ENCODE measurements at regions not wholly inside any gene's neighbourhood (a gene's known extent, or its start where the extent isn't known, plus 50 kb on each side); places are given as distances from the start of the nearest gene placed in this dataset.

GRCh38 chr3:25960776-25961175 lies 170.9 kb downstream of the OXSM start:
- H3K4me3 ChIP-seq (replicated peaks; ENCODE audit: low read depth, low read length) = no peak overlapping the region
- TF ChIP-seq, protein P1, sequence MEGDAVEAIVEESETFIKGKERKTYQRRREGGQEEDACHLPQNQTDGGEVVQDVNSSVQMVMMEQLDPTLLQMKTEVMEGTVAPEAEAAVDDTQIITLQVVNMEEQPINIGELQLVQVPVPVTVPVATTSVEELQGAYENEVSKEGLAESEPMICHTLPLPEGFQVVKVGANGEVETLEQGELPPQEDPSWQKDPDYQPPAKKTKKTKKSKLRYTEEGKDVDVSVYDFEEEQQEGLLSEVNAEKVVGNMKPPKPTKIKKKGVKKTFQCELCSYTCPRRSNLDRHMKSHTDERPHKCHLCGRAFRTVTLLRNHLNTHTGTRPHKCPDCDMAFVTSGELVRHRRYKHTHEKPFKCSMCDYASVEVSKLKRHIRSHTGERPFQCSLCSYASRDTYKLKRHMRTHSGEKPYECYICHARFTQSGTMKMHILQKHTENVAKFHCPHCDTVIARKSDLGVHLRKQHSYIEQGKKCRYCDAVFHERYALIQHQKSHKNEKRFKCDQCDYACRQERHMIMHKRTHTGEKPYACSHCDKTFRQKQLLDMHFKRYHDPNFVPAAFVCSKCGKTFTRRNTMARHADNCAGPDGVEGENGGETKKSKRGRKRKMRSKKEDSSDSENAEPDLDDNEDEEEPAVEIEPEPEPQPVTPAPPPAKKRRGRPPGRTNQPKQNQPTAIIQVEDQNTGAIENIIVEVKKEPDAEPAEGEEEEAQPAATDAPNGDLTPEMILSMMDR (IDR thresholded peaks at IDR 0.05; ENCODE audit: low read length, missing control alignments) = no peak
- no peak for DNase-seq (ENCODE audit: low read depth)

- TF ChIP-seq, protein P1 (IDR thresholded peaks at IDR 0.05; ENCODE audit: low read length, missing control alignments) = no peak
Measured at GRCh38 chr3:25962255-25962654, 172.4 kb downstream of the OXSM start.

GRCh38 chr3:25964141-25964540 lies 174.3 kb downstream of the OXSM start:
- TF ChIP-seq, protein P1 (IDR thresholded peaks at IDR 0.05; ENCODE audit: low read length, missing control alignments) = no peak
- no peak overlapping the region for H3K4me3 ChIP-seq (replicated peaks; ENCODE audit: low read depth, low read length)
- no peak for DNase-seq (ENCODE audit: low read depth)

More at GRCh38 chr3:25962255-25962654, 172.4 kb downstream of the OXSM start:
- no peak for DNase-seq (ENCODE audit: low read depth)
- H3K4me3 ChIP-seq (replicated peaks; ENCODE audit: low read depth, low read length) = no peak overlapping the region

- TF ChIP-seq, protein P1 (IDR thresholded peaks at IDR 0.05; ENCODE audit: low read length, missing control alignments) = no peak
- H3K4me3 ChIP-seq (replicated peaks; ENCODE audit: low read depth, low read length) = no peak overlapping the region
Measured at GRCh38 chr3:25967385-25967784, 177.5 kb downstream of the OXSM start.

DNA sequence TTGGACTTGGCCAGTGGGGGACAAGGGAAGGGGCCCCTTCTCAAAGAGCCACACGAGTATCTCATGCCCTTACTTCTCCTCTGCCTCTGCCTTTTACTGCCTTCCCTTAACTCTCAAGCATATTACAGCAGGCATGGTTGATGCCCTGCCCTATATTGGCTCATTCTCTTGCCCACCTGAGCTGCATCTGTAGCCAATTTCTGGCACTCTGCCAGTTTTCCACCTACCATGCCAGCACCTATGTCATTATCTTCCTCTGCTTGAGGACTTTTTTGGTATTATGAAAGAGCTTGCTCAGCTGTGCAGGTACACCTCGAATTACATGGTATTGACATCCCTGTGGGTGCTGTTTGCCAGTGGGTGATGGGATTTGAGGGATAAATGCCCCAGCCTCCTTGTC lies 181.8 kb downstream of the OXSM start:
- H3K4me3 ChIP-seq (replicated peaks; ENCODE audit: low read depth, low read length) = no peak overlapping the region
- DNase-seq (ENCODE audit: low read depth) = no peak
- TF ChIP-seq, protein P1 (IDR thresholded peaks at IDR 0.05; ENCODE audit: low read length, missing control alignments) = no peak

More at GRCh38 chr3:25967385-25967784, 177.5 kb downstream of the OXSM start:
- DNase-seq (ENCODE audit: low read depth) = no peak

GRCh38 chr3:25973122-25973521 lies 183.2 kb downstream of the OXSM start:
- no peak overlapping the region for H3K4me3 ChIP-seq (replicated peaks; ENCODE audit: low read depth, low read length)
- TF ChIP-seq, protein P1 (IDR thresholded peaks at IDR 0.05; ENCODE audit: low read length, missing control alignments) = no peak
- no peak for DNase-seq (ENCODE audit: low read depth)

GRCh38 chr3:25982756-25983155 lies 192.9 kb downstream of the OXSM start:
- TF ChIP-seq, protein P1 (IDR thresholded peaks at IDR 0.05; ENCODE audit: low read length, missing control alignments) = no peak
- DNase-seq (ENCODE audit: low read depth) = no peak
- H3K4me3 ChIP-seq (replicated peaks; ENCODE audit: low read depth, low read length) = no peak overlapping the region
